Erythroblast (primary cell): ENCODE measurements at regions not wholly inside any gene's neighbourhood (a gene's known extent, or its start where the extent isn't known, plus 50 kb on each side); places are given as distances from the start of the nearest gene placed in this dataset.
"Not testable (repeated sequence)": the region's sequence is repeated elsewhere in the genome, so short reads cannot be mapped to it uniquely, and the experiment has no call there.

Source experiments
- DNase-seq, 2 experiments: peaks; one replicate each; lab custom pipeline; 2025; lab: John Stamatoyannopoulos, UW
- GATA1 ChIP-seq: IDR thresholded peaks from 2 replicates; pipeline ENCODE4 v1.6.1; 2011; ENCODE audit warnings: low read depth, mild to moderate bottlenecking, control low read depth, low read length, moderate library complexity
- POLR2A ChIP-seq: IDR thresholded peaks from 2 replicates; pipeline ENCODE4 v1.6.1; 2011; ENCODE audit warnings: mild to moderate bottlenecking, low read length

DNA sequence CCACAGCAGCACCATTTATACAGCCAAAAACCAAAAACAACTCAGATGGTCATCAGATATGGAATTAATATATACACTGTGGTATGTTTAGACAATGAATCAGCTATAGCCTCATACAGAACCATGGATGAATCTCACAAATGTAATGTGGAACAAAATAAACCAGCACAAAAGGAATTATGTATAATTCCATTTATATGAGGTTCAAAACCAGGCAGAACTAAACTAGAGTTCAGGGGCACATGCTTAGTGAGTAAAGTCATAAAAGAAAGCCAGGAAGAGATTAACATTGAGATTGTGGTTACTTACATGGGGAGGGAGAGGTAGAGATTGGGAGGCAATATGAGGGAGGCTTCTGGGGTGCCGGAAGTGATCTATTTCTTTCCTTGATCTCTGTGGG, 231.1 kb downstream of the COPRS start:
- TF ChIP-seq GATA1 (no peak), POLR2A (no peak)
- no peak for DNase-seq

DNA sequence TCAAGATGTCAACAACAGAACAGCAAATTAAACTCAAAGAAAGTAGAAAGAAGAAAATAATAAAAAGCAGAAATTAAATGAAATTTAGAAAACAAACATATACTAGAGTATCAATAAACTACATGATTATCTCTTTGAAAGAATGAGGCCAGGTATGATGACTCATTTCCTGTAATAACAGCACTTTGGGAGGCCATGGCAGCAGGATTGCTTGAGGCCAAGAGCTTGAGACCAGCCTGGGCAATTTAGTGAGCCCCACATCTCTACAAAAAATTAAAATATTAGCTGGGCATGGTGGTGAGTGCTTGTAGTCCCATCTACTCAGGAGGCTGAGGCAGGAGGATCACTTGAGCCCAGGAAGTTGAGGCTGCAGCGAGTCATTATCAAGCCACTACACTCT, 232.5 kb downstream of the RAB11FIP4 start:
- no peak for TF ChIP-seq POLR2A
- no peak for TF ChIP-seq GATA1
- no peak for DNase-seq

- TF ChIP-seq POLR2A (no peak), GATA1 (no peak)
Observed at GRCh38 chr17:31622500-31622899, 231.0 kb downstream of the RAB11FIP4 start.

GRCh38 chr17:31621566-31621965, 230.1 kb downstream of the RAB11FIP4 start:
- TF ChIP-seq POLR2A (no peak), GATA1 (no peak)
- no peak for DNase-seq

More at GRCh38 chr17:31622500-31622899, 231.0 kb downstream of the RAB11FIP4 start:
- no peak for DNase-seq

DNA sequence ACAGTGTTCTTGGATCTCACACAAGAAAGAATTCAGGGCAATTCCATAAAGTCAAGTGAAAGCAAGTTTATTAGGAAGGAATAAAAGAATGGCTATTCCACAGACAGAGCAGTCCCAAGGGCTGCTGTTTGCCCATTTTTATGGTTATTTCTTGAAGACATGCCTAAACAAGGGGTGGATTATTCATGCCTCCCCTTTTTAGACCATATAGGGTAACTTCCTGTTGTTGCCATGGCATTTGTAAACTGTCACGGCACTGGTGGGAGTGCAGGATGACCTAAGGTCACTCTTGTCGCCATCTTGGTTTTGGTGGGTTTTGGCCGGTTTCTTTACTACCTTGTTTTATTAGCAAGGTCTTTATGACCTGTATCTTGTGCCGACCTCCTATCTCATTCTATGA, 219.6 kb downstream of the RAB11FIP4 start:
- DNase-seq = not testable (repeated sequence)

- TF ChIP-seq GATA1 (no peak), POLR2A (no peak)
- no peak for DNase-seq
Observed at GRCh38 chr17:31609996-31610910, 218.8 kb downstream of the RAB11FIP4 start.

- DNase-seq = no peak
- TF ChIP-seq GATA1 (no peak), POLR2A (no peak)
Observed at GRCh38 chr17:31609331-31609730, 217.9 kb downstream of the RAB11FIP4 start.

- no peak for TF ChIP-seq POLR2A
- no peak for TF ChIP-seq GATA1
- no peak for DNase-seq
Observed at GRCh38 chr17:31608659-31609254, 217.3 kb downstream of the RAB11FIP4 start.

- TF ChIP-seq POLR2A (no peak), GATA1 (no peak)
- DNase-seq = no peak
Observed at GRCh38 chr17:31605761-31606160, 214.3 kb downstream of the RAB11FIP4 start.

DNA sequence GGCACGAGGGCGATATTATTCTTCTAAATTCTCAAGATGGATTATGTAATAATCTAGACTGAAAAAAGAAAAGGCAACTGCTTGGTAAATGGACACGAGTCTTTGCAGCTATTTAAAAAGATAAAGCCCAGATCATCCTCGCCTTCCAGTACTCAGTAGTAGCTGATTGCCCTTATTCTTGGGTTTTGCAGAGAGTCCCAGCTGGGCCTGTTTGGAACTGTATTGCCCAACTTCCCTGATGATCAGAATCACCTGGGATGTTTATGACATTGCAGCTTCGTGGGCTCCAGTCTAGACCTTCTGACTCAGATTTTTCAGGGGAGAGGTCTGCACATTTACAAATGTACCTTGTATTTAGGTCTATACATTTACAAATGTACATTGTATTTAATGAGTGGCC, 213.5 kb downstream of the RAB11FIP4 start:
- no peak for DNase-seq
- TF ChIP-seq GATA1 (no peak), POLR2A (no peak)

GRCh38 chr17:31600144-31600543, 208.7 kb downstream of the RAB11FIP4 start:
- not testable (repeated sequence) for DNase-seq

DNA sequence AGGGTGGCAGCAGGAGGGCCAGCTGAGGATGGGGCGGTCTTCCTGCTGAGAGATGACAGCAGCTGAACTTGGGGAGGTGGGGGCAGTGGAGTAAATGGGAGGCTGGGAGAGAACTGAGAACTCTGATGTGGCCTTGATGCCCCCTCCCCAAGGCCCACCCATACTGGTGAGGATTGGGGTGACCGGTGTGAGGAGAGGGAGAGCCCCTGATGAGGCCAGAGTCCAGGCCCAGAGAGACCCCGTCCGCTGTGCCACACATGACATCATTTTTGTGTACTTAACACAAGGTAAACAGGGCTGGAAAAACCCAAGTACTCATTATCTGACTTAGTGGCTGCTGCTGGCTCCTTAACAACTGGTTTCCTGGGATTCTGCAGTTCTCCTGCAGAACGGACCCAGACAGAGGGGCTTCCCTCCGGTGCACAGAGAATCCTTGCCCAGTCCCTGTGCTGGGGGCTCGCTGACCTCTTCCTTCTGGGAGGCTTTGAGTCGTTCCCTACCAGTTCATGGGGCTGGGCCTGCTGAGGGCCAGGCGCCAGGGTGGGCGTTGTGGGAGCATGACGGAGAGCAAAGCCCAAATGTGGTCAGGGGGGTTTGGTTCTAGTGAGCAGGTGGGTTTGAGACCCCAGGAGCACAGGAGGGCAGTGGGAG, 207.6 kb downstream of the RAB11FIP4 start:
- no peak for DNase-seq
- no peak for TF ChIP-seq POLR2A
- TF ChIP-seq GATA1 = no peak

- no peak for DNase-seq
Observed at GRCh38 chr17:31598399-31598782, 206.9 kb downstream of the RAB11FIP4 start.

DNA sequence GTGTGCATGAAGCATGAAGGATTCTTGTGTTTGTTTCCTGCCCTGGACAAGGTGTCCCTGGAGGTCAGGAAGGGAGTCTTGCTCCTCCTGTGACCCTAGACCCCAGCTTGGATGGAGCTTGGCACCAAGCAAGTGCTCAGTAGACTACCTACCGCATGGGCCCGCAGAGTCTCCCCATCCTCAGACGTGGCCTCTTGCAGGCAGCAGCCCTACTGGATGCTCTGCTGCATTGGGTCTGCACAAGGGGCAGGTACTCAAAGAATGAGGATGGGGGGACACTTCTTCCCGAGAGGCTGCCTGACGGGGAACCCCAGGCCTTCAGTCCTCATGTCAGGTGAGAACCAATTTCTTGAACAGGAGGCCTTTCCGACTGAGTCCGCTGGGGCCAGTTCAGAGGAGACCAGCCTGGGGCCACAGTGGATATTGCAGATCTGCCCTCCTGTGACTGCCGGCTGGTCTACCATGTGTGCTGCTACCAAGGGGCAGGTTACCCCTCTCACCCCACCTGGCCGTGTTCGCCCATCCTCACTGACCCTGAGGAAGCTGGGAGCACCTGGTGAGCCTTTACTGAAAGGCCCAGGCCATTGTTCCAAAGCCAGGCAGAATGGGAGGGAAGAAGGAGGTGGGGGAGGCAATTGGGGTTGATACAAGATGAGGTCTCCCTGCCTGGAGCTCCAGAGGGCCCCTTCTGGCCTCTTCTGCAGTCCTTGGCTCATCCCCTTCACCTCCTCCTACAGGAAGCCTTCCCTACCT, 206.3 kb downstream of the RAB11FIP4 start:
- TF ChIP-seq POLR2A (no peak), GATA1 (no peak)
- no peak for DNase-seq

More at GRCh38 chr17:31598399-31598782, 206.9 kb downstream of the RAB11FIP4 start:
- TF ChIP-seq GATA1 (no peak), POLR2A (no peak)
